ELF-1 (cell line): ENCODE measurements at regions not wholly inside any gene's neighbourhood (a gene's known extent, or its start where the extent isn't known, plus 50 kb on each side); places are given as distances from the start of the nearest gene placed in this dataset.
A peak's percentile ranks its signal among the peaks of the same experiment; 100 is the strongest.

Experiments
- DNase-seq: peaks from one replicate; pipeline ENCODE4 v3.0.0-alpha.2; 2016; ENCODE audit warnings: low read depth, low spot score

DNA sequence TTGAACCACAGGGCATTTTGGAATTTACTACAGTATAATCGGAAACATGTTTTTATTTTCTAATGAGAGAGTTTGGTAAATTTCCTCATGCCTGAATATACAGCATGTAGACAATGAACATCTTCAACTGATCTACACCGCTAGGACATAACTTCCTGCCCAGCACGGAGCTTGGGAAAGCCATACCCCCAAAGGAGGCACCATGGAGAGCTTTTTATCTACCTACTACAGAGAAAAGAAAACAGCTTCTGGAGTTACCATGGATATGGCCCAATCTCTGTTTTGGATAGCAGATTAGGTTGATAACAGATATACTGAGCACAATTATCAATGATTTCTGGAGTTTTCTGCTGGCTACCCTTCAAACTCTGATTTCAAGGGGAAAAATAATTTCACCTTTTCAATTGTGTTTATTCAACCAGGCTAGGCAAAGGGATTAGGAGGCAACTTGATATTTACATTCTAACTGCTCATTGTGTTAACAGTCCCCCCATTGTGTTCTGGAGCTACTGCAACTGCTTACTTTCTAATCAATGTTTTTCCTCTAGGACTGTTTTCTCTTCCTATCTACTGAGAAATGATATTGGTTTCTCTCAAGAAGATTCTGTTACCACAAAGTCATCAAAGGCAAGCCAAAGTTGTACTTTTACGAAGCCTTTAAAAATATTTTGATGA, 123.0 kb upstream of the ARHGAP28 start:
- no peak for DNase-seq

DNA sequence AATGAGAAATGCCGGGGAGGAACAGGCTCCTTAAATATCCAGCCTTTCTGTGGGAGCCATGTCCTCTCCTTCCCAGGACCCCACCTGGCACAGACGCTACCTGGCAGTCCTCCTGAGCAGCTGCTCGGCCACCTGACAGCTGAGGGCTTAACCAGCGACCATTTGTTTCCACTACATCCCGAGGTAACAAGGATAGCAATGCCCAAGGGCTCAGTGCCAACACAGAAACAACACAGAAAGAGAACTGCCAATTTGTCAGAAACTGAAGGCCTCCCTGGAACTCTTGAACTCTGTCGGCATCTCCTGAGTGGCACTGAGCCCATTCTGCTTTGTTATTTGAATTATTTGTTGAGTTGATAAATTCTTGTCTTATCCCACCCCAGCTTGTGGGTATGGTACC, 122.2 kb upstream of the ARHGAP28 start:
- no peak for DNase-seq

DNA sequence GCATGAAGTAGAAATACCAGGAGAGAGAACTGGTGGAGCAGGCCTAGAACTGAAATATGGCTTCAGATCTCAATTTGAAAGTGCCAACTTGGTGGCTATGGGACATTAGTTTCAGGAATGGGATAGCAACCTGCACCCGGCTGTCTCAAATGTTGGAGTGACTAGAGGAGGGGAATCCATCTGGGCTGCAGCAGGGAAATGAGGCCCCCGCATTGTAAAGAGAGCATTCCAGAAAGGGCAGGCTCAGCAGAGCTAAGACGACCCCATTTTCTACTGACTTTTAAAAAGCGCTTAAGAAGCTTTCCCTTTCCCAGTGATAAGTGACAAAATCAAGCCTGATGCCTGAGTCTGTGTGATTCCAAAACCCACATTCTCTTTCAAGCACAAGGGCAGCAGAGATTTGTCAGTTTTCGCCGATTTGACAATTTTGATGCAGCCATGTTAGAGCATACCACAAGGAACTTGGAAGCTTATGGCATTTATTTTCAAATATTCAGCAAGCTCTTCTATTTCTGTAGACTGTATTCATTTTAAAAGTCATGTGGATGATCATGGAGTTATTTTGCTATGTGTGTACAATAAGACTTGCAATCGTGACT, 119.8 kb upstream of the ARHGAP28 start:
- no peak for DNase-seq

DNA sequence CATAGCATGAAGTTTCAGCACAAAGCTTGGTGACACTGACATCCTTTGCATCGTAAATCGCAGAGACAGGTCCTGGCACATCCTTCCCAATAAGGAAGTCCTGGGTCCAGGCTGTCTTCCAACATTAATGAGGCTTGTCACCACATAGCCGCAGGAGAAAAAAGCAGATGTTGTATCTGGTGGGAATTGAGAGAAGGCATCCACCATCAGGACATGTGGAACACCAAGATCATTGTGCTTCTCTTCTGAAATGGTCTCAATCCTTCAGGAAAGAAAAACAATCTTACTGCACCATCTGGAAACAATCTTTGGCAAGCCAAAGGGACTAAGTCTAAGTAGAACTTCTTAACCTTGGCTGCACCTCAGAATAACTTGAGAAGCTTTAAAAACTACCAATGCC, 119.0 kb upstream of the ARHGAP28 start:
- DNase-seq: no peak

DNA sequence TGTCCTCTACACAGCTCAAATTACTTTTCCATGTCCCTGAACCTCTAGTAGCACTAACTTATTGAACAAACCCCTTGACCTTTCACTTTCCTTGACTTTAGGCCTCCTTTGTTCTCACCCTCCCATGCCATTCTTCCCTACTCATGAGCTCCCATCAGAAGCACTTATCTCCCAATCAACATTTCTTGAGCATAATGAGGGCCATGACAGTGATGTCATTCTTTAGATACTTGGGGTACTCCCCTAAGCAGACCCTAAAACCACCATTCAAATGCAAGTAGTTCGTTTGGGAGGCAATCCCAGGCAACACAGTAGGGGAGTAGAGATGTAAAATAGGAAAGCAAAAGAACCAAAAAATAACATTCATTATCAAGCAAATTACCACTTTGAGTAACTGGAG, 115.9 kb upstream of the ARHGAP28 start:
- no peak for DNase-seq

DNA sequence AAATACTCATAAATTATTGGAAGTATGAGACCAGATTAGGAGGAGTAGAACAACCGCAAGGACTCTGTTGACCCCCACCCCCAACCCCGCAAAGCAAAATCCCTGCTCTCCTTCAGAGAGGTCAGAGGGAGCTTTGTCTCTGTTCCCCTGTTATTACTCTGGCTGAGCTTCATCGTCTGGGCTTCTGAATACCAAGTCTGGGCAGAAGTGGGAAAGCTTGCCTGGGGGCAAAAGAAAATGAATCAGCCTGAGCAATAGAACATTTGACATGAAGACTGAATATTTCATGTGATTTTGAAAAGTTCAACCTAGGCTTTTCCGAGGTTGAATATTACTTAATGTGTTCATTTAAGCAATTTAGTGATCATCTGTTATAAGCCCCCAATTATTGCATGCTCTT, 114.6 kb upstream of the ARHGAP28 start:
- no peak for DNase-seq

DNA sequence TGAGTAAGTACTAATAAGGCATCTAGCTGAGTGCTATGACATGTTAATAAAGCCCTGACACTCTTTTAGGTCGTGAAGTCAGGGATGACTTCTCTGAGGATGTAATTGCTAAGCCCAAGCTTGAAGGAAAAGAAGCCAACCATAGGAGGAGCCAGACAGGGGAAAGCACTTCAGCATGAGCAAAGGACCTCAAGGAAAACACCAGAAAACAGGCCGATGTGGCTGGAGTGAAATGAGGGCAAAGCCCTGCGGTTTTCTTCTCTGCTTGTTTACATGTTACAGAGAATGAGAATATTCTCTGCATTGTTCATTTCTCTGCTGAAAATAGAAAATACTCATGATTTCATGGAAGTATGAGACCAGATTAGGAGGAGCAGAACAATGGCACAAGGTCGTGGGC, 112.5 kb upstream of the ARHGAP28 start:
- no peak for DNase-seq

DNA sequence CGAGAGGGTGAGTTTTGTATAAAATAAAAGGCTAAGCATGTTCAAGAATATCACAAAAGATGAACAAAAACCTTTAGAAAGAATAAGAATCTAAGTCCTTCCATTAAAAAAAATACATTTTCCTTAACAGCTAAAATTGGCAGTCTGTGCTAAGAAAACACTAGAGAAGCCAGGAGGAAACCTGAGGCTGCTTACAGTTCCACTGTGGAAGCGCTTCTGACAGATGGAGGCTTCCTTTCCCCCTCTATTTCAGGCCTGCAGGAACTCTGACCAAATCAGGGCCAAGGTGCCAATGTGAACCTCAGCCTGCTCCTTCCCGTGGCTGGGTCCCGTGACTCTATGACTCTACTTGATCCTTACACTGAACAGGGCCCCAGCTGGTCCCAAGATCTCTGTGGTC, 108.1 kb upstream of the ARHGAP28 start:
- no peak for DNase-seq

DNA sequence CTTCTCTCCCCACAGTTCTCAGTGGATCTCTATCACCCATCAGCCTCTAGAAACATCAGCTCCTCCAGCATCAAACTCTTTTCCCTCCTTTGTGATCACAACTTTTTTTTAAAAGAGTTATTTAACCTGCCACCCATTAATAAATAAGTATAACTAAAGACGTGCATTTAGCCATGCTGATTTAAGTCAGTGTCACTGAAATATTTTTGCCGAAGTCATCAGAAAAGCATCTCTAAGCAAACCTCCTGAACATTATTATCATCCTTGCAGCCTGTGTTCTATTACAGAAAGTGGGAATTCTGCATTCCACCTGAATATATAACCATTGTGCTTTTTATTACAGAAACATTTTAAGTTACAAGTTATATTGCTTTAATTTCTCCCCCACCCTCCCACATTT, 106.2 kb upstream of the ARHGAP28 start:
- no peak for DNase-seq

DNA sequence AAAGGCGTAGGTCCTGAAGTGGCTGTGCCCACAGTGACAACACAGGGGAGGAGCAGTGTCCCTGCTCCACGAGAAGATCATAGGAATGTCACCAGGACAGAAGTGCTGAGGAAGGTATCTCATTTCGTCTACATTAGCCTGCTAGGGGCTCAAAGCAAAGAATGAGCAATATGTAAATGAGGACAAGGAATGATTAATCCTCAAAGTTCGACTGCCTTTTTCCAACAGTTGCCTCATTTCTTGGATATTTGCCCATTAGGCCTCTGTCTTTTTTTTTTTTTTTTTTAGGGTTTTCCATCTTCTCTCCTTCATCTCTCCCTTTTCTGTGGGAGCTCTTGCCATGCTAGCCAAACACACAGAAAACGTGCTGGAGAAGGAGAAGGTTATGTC, 105.2 kb upstream of the ARHGAP28 start:
- DNase-seq: no peak

DNA sequence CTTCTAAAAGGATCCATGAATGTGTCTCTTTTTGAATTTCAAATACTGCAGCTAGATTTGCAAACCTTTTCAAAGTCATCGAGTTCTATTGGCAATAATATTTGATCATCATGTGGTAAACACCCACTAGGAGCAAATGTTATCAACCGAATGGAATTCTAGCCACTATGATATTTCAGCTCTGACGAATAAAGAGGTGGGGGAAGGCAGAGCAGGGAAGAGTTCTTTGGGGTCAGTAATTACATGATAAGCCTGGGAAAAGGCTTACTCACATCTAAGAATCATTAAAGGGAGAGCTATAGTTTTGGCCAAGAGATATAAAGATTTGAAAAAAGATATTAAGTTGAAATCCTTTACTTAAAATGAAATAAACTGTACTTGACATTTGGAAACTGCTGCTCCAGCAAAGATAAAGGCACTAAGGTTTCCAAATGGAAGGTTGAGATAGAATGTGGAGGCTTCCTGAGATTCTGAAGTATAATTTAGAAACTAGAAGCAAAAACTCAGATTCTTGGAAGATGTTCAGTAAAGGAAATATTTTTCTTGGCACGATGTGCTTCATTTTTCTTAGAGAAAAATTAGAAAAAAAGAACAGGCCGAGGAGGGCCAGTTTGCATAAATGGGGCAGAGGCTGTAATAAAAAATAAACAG, 104.7 kb upstream of the ARHGAP28 start:
- no peak for DNase-seq

DNA sequence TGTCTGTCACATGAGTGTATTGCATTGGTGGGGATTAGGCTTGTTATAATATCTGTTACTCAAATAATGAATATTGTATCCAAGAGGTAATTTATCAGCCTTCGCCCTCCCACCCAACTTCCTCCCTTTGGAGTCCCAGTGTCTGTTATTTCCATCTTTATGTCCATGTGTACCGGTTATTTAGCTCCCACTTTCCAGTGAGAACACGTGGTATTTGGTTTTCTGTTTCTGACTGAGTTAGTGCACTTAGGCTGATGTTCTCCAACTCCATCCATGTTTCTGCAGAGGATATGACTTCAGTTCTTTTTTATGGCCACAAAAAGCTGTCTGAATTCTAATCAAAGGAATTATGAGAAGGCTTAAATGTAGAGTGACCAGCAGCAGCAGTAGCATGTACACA, 104.0 kb upstream of the ARHGAP28 start:
- DNase-seq: no peak

DNA sequence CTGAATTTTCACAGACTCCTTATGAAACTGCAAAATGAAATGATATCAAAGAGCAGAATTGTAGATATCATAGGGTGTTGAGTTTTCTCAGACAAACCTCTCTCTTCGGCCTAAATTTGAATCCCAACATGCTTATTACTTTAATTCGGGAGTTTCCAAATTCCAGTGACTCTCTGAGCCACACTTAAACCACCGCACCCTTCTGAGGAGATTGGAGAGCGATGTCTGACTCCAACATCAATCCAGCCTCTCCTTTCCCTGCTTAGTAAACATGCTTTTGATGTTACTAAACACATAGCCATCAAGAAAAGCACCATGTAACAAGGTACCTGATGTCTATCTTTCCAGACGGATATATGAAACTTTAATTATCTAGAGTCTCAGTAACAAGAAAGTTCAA, 103.1 kb upstream of the ARHGAP28 start:
- no peak for DNase-seq

DNA sequence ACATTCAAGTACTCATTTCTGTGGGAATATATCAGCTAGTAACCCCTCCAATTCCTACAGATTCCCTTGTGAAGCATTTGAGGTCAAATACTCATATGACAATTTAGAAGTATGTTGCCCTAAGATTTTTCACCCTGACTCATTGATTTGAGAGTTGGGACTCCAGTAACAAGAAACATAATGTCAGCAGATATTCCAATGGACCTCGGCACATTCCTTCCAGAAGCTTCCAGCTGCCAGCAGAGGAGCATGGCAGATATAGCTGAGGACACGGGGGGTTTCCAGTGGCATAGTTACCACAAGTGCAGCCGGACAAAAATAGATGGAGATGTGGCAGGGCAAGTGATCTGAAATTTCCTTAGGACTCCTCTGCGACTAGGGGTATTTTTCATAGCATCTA, 101.9 kb upstream of the ARHGAP28 start:
- DNase-seq: no peak

DNA sequence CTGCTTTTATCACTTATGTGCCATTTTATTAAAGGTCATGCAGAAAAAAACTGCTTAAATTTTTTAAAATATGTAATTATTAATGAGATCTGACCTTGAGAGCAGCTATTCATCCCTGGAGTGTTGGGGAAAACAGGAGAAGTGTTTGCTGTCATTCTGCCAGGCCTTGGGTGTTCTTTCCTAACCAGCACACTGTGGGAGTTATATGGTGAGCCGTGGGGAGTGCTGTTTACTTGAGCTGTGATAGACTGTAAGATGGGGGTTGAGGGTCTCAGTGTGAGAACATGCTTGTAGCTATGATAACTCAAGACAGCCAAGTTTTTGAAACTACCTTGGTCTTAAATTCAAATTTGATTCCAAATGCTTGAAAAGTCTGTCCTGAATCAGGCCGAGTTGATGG, 101.3 kb upstream of the ARHGAP28 start:
- DNase-seq: no peak

DNA sequence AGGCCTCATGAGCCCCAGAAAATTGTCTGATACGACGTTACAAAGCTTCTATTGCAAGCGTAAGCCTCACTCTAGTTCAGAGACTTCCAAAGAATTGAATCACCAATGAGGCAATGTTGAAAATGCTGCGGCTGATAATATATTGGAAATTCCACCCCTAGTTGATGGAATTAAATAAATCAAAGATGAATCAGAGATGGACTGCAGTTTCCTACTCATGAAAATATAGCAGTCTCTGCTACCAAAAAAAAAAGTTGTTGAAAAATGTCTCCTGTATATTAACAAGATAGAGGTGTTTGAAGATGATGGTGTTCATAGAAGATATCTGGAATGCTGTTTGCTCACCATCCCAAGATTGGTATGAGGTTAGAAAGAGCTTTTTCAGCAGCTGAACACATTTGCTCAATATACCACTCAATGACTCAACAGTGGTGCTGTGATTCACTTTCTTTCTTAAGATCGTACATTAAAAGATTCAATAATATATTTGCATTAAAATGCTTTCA, 99.8 kb upstream of the ARHGAP28 start:
- no peak for DNase-seq

DNA sequence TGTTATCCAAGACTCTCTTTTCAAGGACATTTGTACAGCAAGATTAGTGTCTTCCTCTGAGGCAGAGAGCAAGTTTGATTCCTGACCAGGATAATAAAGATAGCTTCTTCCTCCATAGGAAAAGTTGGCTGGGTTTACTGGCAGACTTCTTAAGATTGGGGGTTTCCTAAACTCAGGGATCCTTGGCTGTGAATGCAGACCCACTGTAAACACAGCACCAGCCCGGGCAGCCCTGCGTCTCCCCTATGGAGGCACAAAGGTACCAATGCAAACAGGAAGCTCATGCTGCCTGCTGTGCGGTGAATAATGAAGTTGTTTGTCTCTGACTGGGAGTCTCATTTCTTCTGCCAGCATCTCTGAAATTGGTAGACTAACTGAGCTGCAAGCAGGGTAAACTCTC, 96.2 kb upstream of the ARHGAP28 start:
- peak; percentile 33 for DNase-seq

DNA sequence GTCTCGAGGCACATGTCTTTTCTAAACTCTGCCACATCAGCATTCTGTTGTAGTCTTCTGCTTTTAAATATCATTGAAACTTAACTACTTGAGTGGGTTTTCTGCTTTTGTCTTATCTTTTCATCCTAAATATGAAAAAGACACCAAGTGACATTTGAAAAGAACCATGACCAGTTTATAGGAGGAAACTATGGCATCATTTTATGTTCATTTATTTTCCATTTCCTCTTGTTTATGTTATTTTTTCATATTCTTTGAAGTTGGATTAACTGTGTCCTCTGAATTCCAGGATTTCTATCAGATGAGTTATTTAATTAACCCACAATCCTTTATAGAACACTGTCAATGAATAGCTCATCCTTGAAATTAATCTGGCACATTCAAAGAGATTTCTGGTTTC, 93.4 kb upstream of the ARHGAP28 start:
- DNase-seq: no peak

DNA sequence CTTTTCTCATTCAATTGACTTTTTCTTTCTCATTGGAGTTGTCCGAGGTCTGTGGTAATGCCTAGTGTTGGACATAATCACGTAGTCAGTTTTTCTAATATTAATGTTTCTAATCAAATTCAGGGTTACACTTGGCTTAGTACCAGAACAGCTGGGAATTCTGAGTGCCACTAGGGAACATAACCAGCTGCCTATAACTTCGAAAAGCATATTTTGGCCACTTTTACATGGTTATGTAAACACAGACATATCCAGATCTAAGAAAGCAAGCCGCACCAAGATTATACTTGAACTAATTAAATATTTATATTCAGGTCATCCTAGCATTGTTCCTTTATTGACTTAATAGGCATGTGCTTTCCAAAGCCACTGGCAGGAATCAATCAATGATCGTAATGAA, 91.1 kb upstream of the ARHGAP28 start:
- DNase-seq: no peak

DNA sequence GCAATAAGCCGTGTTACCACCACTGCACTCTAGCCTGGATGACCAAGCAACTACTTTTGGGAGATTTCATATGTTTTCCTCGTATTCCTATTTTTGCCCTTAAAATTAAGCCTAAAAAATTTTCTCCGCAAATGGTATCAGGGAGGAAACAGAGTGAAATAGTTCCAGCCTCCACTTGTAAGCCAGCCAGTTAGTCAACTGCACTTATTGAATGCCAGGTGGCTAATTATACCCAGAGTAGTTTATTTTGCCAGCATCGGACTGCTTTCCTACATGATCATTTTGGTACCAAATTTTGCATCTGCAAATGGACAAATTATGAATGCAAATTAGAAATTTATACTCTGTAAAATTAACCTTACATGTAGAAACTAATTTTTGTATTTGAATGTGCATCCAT, 90.2 kb upstream of the ARHGAP28 start:
- no peak for DNase-seq

DNA sequence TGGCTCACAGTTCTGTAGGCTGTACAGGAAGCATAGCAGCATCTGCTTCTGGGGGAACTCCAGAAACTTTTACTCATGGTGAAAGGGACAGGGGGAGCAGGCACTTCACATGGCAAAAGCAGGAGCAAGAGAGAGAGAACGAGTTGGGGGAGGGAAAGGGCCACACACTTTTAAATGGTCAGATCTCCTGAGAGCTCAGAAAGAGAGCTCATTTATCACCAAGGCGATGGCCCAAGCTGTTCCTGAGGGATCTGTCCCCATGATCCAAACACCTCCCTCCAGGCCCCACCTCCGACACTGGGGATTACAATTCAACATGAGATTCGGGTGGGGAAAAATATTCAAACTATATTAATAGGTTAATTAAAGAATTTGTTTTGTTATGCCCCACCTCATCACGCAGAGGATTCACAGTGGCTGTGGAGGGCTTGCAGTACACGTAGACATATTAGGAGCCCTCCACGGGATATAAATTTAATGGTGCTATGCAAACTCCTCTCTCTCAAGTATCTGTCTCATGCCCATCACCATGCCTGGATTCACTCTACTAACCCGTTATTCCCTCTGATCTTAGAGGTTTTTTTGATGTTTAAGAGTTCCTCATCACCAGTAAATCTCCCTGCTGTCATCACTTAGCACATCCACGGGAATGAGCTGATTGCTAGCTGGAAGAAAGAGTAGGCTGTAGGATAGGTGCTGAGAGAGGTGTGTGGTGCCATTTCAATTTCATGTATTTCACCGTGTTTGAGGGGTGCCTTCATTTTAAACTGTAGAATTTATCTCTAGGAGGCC, 84.5 kb upstream of the ARHGAP28 start:
- peak; percentile 33 for DNase-seq

DNA sequence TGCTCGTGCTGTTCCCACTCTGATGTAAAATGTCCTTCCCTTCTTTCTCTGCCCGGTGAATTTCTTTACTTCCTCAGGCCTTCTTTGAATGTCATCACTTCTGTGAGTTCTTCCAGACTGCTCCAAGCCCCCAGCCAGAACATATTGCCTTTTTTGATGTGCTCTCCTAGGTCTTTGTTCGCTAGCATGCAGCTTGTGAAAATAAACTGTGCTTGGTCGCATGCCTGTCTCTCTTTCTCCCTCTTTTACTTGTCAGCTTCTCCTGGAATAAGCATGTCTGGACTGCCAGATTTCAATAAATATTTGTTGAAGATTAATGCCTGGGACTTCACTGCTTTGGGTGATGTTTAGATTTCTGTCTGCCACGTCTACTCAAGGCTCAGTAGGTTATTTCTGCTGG, 82.7 kb upstream of the ARHGAP28 start:
- peak; percentile 43 for DNase-seq
